Peyer's patch (tissue), 4 donors: ENCODE measurements at regions not wholly inside any gene's neighbourhood (a gene's known extent, or its start where the extent isn't known, plus 50 kb on each side); places are given as distances from the start of the nearest gene placed in this dataset.

Source experiments
- DNase-seq, 3 donors: peaks; one replicate each; pipeline ENCODE4 v3.0.0-alpha.2; 2017 to 2019
- H3K27ac ChIP-seq, 4 donors: fragments of 200-600 bp; sonication (generic); one replicate each; pipeline ENCODE4 v1.5.1; 2016 to 2019
- H3K27me3 ChIP-seq, 2 donors: fragments of 200-600 bp; sonication (generic); one replicate each; pipeline ENCODE4 v1.5.1; 2019
- H3K36me3 ChIP-seq, 3 donors: fragments of 200-600 bp; sonication (generic); one replicate each; pipeline ENCODE4 v1.5.1; 2016 to 2019
- H3K4me1 ChIP-seq, 4 donors: fragments of 200-600 bp; sonication (generic); one replicate each; pipeline ENCODE4 v1.5.1; 2016 to 2019
- H3K4me3 ChIP-seq, 4 donors: fragments of 200-600 bp; sonication (generic); 1 replicate in 3 of 4; 2 replicates in 1 of 4; pipeline ENCODE4 v1.5.1; 2016 to 2019; ENCODE audit warnings: mild to moderate bottlenecking in 1 of 4
- H3K9me3 ChIP-seq, 4 donors: fragments of 200-600 bp; sonication (generic); one replicate each; pipeline ENCODE4 v1.5.1; 2016 to 2019; ENCODE audit warnings: mild to moderate bottlenecking in 1 of 4
- POLR2A ChIP-seq, 2 donors: fragments of 450-650 bp; IDR thresholded peaks; one replicate each; pipeline ENCODE4 v1.5.1; 2017; ENCODE audit warnings: antibody characterized with exemption in 2 of 2, mild to moderate bottlenecking in 2 of 2, moderate library complexity in 2 of 2
- TF ChIP-seq, protein P1 (sequence below), 6 experiments: fragments of 450-650 bp in 4 of 6; fragments of 200-600 bp in 2 of 6; sonication (generic) in 1 of 6; IDR thresholded peaks; one replicate each; pipeline ENCODE4 v1.5.1; 2017 to 2019; ENCODE audit warnings: antibody characterized with exemption in 6 of 6, mild to moderate bottlenecking in 3 of 6, moderate library complexity in 1 of 6

DNA sequence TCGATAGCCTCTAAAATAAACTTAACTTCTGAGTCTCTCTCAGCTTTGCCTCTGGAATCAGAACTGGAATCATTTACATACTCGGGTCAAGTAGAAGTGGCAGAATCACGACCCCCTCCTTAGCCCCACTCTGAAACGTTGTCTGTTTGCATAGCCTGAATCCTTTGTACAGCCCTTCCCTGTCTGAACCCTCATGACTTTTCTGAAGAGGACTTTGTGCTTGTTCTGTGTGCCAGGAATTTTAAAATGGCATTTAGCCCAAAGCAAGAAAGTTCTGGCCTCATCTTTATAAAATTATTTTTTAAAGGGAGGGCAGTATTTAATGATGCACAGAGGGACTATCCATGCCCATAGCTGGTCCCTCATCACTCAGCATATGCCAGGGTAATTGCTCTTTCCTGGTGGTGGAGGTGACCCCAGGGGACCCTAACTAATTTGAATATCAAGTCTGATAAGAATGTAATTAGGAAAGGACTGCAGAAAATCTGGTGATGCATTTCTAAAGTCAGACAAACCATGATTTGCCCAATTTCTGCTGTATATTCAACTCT lies 342.7 kb upstream of the TNRC6C start:
- Histone ChIP-seq H3K9me3 (no peaks in the 10 kb centered on the region), H3K27ac (no peak overlapping the region), H3K4me1 (peaks cover 0 to 1% (median 0%) of the 10 kb centered on the region in 4 donors), H3K27me3 (no peaks in the 10 kb centered on the region), H3K36me3 (no peaks in the 10 kb centered on the region), H3K4me3 (no peak overlapping the region)
- no peak for DNase-seq
- TF ChIP-seq, protein P1, sequence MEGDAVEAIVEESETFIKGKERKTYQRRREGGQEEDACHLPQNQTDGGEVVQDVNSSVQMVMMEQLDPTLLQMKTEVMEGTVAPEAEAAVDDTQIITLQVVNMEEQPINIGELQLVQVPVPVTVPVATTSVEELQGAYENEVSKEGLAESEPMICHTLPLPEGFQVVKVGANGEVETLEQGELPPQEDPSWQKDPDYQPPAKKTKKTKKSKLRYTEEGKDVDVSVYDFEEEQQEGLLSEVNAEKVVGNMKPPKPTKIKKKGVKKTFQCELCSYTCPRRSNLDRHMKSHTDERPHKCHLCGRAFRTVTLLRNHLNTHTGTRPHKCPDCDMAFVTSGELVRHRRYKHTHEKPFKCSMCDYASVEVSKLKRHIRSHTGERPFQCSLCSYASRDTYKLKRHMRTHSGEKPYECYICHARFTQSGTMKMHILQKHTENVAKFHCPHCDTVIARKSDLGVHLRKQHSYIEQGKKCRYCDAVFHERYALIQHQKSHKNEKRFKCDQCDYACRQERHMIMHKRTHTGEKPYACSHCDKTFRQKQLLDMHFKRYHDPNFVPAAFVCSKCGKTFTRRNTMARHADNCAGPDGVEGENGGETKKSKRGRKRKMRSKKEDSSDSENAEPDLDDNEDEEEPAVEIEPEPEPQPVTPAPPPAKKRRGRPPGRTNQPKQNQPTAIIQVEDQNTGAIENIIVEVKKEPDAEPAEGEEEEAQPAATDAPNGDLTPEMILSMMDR (IDR thresholded peaks at IDR 0.05) = no peak
- TF ChIP-seq POLR2A (IDR thresholded peaks at IDR 0.05) = no peak

DNA sequence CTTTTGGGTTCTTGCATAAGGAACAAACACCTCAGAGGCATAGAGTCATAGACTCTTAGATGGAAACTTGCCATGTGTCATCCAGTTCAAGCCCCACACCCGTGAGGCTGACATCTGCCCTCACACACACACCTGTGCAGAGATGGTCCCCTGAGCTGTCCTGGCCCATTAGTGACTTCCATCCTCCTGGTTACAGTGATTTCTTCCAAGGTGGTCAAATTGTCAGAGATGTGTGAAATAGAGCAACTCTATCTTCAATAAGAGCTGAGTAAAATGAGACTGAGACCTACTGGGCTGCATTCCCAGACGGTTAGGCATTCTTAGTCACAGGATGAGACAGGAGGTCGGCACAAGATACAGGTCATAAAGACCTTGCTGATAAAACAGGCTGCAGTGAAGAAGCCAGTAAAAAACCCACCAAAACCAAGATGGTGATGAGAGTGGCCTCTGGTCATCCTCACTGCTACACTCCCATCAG lies 342.2 kb upstream of the TNRC6C start:
- Histone ChIP-seq H3K4me3 (no peak overlapping the region), H3K9me3 (no peaks in the 10 kb centered on the region), H3K27ac (no peak overlapping the region), H3K27me3 (no peaks in the 10 kb centered on the region), H3K4me1 (no peaks in the 10 kb centered on the region), H3K36me3 (no peaks in the 10 kb centered on the region)
- DNase-seq = no peak
- TF ChIP-seq POLR2A (IDR thresholded peaks at IDR 0.05) = no peak

DNA sequence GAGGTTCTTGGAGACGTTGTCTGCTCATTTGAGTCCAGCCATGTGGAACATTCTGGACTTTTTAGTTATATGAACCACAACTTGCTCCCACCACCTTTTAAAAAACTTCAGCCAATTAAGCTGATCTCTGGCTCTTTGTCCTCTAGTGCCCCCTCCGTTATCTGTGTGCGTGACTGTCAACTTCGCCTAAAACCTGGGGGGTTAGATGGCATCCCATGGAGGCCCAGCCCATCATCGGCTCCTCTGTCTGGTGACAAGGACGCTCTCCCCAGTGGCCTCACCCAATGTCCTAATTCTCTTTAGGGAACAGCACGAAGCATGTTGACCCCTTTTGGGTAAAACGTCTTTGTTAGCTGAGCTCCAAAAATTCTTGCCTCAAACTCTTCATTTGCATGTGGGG lies 341.0 kb upstream of the TNRC6C start:
- no peaks in the 10 kb centered on the region for H3K27me3 ChIP-seq
- DNase-seq = no peak
- TF ChIP-seq, protein P1 (IDR thresholded peaks at IDR 0.05) = no peak
- TF ChIP-seq POLR2A (IDR thresholded peaks at IDR 0.05) = no peak
- H3K9me3 ChIP-seq = no peaks in the 10 kb centered on the region
- no peaks in the 10 kb centered on the region for H3K4me1 ChIP-seq
- H3K36me3 ChIP-seq = no peaks in the 10 kb centered on the region
- no peak overlapping the region for H3K4me3 ChIP-seq
- H3K27ac ChIP-seq = no peak overlapping the region

DNA sequence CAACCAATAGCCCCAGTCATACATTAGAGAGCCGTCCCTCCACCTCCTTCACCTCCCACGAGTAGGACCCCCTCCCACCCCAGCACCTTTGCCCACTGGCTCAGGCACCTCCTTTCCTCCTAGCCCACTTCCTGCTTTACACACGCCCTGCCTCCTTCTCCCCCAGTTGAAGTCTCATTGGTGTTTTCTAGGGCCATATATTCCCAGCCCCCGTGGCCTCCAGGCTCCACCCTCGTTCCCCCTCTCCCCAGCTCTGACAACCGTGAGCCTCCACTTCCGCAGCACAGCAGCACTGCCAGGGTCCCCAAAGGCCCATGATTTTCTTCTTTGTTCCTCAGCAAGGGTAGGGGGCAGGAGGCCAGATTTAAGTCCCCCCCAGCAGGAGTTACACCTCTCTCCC lies 340.3 kb upstream of the TNRC6C start:
- no peak for DNase-seq
- Histone ChIP-seq H3K4me3 (no peak overlapping the region), H3K36me3 (no peaks in the 10 kb centered on the region), H3K27me3 (no peaks in the 10 kb centered on the region), H3K27ac (no peak overlapping the region), H3K4me1 (no peaks in the 10 kb centered on the region), H3K9me3 (no peaks in the 10 kb centered on the region)
- TF ChIP-seq, protein P1 (IDR thresholded peaks at IDR 0.05) = no peak
- no peak for TF ChIP-seq POLR2A (IDR thresholded peaks at IDR 0.05)

DNA sequence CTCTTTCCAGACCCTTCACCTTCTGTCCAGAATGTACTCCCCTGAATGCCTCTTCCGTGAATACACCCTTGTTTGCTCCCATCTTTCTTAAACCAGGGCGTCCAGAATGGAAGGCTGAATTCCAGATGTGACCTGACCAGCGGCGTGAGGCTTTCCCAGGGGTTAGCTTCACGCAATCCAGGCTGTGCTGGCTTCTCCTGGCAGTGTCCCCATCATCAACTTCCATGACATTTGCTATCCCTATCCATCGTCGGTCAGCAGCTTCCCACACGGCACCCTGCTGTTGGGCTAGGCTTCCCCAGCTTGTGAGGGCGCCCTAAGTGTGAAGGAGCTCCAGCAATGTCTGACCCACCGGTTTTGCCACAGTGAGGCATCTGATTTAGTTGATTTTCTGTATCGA lies 339.8 kb upstream of the TNRC6C start:
- H3K27ac ChIP-seq = no peak overlapping the region
- H3K27me3 ChIP-seq = no peaks in the 10 kb centered on the region
- no peak for DNase-seq

DNA sequence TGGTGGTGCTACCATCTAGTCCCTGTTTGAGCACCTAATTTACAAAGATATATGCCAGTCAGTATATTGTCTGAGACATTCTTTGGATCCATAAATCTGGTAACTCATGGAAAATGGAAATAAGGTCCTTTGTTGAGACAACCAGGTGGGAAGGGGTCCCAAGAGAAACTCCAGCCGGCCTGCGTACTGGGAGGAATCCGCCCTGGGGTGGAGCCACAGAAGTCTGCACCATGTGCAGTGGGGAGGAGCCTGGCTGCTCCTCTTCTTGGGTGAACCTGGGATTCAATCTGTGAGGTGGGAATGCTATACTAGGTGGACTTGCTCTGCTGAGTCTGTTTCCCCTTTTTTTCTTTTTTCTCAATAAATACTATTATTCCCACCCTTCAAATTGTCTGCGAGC lies 339.2 kb upstream of the TNRC6C start:
- Histone ChIP-seq H3K4me1 (no peaks in the 10 kb centered on the region), H3K27ac (no peak overlapping the region), H3K36me3 (no peaks in the 10 kb centered on the region), H3K9me3 (no peaks in the 10 kb centered on the region), H3K4me3 (no peak overlapping the region), H3K27me3 (no peaks in the 10 kb centered on the region)
- no peak for TF ChIP-seq POLR2A (IDR thresholded peaks at IDR 0.05)
- TF ChIP-seq, protein P1 (IDR thresholded peaks at IDR 0.05) = no peak
- DNase-seq = no peak

More for the DNA sequence above, 339.8 kb upstream of the TNRC6C start:
- Histone ChIP-seq H3K4me1 (no peaks in the 10 kb centered on the region), H3K4me3 (no peak overlapping the region), H3K36me3 (no peaks in the 10 kb centered on the region), H3K9me3 (no peaks in the 10 kb centered on the region)
- TF ChIP-seq, protein P1 (IDR thresholded peaks at IDR 0.05) = no peak
- no peak for TF ChIP-seq POLR2A (IDR thresholded peaks at IDR 0.05)
